ENCODE measurements at regions not wholly inside any gene's neighbourhood (a gene's known extent, or its start where the extent isn't known, plus 50 kb on each side); places are given as distances from the start of the nearest gene placed in this dataset.

GRCh38 chr13:24995225-24995804, 100.6 kb upstream of the PABPC3 start:
- intact Hi-C loops (cut with micrococcal nuclease; ENCODE audit: unreplicated experiment): no loop called here
- H3K27ac ChIP-seq (ENCODE audit: low read length): no peak overlapping the region

GRCh38 chr13:24997367-24997967, 98.5 kb upstream of the PABPC3 start:
- no peak for TF ChIP-seq POLR2AphosphoS5 (IDR thresholded peaks at IDR 0.05; ENCODE audit: low read depth, low read length)
- TF ChIP-seq CTCF (IDR thresholded peaks at IDR 0.05): peak; percentile 76
- no peak for TF ChIP-seq TCF7L2 (IDR thresholded peaks at IDR 0.05; ENCODE audit: low read depth, low read length)
- no peak for TF ChIP-seq REST (IDR thresholded peaks at IDR 0.05; ENCODE audit: insufficient read depth in 1 of 2, low read depth in 2 of 2, low read length in 1 of 2)
- intact Hi-C loops (cut with micrococcal nuclease; ENCODE audit: unreplicated experiment): no loop called here
- Histone ChIP-seq H3K27ac (ENCODE audit: low read length) (no peak overlapping the region), H3K4me3 (ENCODE audit: low read depth in 2 of 2, low read length in 2 of 2) (no peak overlapping the region), H3K36me3 (ENCODE audit: control insufficient read depth, insufficient read depth, low read length) (no peaks in the 10 kb centered on the region), H3K4me1 (ENCODE audit: control insufficient read depth, insufficient read depth, low read length) (peaks cover 8% of the 10 kb centered on the region; the same call in 1 of the 2 replicates), H3K27me3 (ENCODE audit: control insufficient read depth, insufficient read depth, low read length) (no peaks in the 10 kb centered on the region), H3K9me3 (ENCODE audit: control insufficient read depth, insufficient read depth, low read depth, low read length) (no peaks in the 10 kb centered on the region)
- in situ Hi-C loops (cut with HindIII; ENCODE audit: low pct_unique_long_range_greater_than_20kb, low sequenced_read_pairs): no loop called here
- DNase-seq (ENCODE audit: low read depth, low spot score) (no peak), ATAC-seq (no peak)
- BruUV-seq (replicated peaks): no TSS peak
- POLR2A ChIA-PET: no interaction called here
- CTCF ChIA-PET: no interaction called here

More at GRCh38 chr13:24995225-24995804, 100.6 kb upstream of the PABPC3 start:
- Histone ChIP-seq H3K4me3 (ENCODE audit: low read depth in 2 of 2, low read length in 2 of 2) (no peak overlapping the region), H3K36me3 (ENCODE audit: control insufficient read depth, insufficient read depth, low read length) (no peaks in the 10 kb centered on the region), H3K9me3 (ENCODE audit: control insufficient read depth, insufficient read depth, low read depth, low read length) (no peaks in the 10 kb centered on the region), H3K4me1 (ENCODE audit: control insufficient read depth, insufficient read depth, low read length) (no peaks in the 10 kb centered on the region), H3K27me3 (ENCODE audit: control insufficient read depth, insufficient read depth, low read length) (no peaks in the 10 kb centered on the region; the same call in 1 of the 2 replicates)
- ATAC-seq: peak; percentile 93
- TF ChIP-seq CTCF (IDR thresholded peaks at IDR 0.05) (peak; percentile 75), TCF7L2 (IDR thresholded peaks at IDR 0.05; ENCODE audit: low read depth, low read length) (no peak)
- CTCF ChIA-PET: interaction anchor here (0.7 to 1.8 kb wide), 2 partner anchors 119 to 124 kb away, joined by 3 to 14 read pairs; no protein-coding TSS in a partner anchor
- in situ Hi-C loops (cut with HindIII; ENCODE audit: low pct_unique_long_range_greater_than_20kb, low sequenced_read_pairs): no loop called here
- DNase-seq (ENCODE audit: low read depth, low spot score): no peak
- no TSS peak for BruUV-seq (replicated peaks)
- POLR2A ChIA-PET: no interaction called here
